ENCODE measurements at regions not wholly inside any gene's neighbourhood (a gene's known extent, or its start where the extent isn't known, plus 50 kb on each side); places are given as distances from the start of the nearest gene placed in this dataset.

DNA sequence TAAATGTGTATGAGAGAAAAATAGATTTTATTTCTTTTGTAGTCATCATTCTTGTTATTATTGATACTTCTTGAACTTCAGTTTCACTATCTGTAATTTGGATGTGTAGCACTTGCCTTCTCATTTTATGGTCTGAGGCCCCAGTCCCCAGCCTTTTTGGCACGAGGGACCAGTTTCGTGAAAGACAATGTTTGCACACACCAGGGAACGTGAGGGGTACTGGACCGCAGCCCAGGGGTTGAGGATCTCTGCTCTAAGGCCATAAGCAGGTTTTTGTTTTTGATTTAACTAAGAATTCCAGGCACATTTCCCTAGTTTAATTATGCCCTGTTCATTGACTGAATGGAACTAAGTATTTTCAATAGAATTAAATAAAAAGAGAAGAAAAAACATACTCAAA is 261.5 kb downstream of the BMP2 start:
- DNase-seq (ENCODE audit: low read depth in 2 of 3, low spot score in 2 of 3), result no peak

DNA sequence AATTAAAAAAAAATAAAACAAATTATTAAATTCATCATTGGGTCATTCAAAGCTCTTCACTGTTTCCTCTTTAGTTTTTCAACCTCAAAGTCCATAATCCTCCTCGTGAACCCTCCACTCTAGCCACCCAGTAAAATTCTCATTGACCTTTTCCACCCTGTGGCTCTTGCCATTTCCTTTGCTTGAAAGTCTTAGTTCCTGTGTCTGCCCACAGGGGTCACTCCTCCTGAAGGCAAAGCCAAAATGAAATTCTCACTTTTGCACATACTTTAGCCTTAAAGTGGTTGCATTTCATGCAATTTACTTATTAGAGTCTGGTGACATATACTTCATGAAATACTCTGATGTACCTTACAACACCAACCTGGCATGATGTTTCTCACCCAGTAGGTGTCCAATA is 263.7 kb downstream of the BMP2 start:
- DNase-seq (ENCODE audit: low read depth in 2 of 3, low spot score in 2 of 3), result no peak

DNA sequence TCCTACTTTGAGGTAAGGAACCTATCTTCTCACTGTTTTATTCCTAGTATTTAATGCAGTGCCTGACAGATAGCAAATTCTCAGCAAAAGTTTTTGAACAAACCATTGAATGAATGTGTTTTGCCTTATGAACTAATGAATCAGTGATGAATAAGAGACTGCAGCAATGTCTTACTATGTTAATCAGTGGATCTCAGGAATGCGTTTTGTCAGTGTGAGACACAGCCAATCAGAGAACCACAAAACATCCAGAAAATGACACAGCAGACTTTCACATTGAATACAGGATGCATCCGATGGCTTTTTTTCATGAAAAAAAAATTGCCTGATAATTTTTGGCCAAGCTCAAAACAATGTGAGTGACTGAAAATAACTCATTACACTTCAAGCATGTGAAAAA is 270.5 kb downstream of the BMP2 start:
- no peak for DNase-seq (ENCODE audit: low read depth in 2 of 3, low spot score in 2 of 3)

DNA sequence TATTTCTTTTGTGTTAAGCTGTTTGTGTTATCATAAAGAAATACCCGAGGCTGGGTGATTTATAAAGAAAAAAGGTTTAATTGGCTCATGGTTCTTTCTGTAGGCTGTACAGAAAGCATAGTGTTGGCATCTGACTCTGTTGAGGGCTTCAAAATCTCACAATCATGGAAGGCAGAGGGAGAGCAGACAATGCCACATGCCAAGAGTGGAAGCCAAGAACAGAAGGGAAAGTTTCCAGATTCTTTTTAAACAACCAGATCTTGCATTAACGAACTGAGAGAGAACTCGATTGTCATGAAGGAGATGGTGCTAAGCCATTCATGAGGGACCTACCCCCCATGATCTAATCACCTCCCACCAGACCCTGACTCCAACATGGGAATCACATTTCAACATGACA is 290.1 kb downstream of the BMP2 start:
- no peak for DNase-seq (ENCODE audit: low read depth in 2 of 3, low spot score in 2 of 3)

DNA sequence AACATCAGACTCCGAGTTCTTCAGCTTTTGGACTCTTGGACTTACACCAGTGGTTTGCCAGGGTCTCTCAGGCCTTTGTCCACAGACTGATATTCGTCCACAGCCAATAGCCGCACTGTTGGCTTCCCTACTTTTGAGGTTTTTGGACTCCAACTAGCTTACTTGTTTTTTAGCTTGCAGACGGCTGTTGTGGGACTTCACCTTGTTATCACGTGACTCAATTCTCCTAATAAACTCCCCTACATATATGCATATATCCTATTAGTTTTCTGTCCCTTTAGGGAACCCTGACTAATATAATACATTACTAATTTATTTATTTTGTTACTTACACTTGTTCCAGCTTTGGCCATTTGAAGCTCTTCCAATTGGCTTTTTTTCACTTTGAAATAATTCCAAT is 311.3 kb downstream of the BMP2 start:
- no peak for DNase-seq (ENCODE audit: low read depth in 2 of 3, low spot score in 2 of 3)

DNA sequence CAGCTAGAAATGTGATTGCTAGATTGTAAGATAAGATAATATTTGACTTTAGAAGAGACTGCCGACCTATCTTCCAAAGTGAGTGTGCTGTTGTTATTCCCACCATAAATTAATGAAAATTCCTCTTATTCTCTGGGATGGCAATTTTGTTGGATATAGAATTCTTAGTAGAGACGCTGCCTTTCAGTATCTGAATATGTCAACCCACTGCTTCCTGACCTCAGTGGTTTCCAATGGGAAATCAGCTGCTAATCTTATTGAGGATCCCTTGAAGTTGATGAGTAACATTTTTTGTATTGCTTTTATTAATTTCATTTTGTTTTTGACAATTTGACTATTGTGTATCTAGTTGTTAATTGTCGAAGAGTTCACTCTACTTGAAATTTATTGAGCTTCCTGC is 313.0 kb downstream of the BMP2 start:
- DNase-seq (ENCODE audit: low read depth in 2 of 3, low spot score in 2 of 3), result no peak

DNA sequence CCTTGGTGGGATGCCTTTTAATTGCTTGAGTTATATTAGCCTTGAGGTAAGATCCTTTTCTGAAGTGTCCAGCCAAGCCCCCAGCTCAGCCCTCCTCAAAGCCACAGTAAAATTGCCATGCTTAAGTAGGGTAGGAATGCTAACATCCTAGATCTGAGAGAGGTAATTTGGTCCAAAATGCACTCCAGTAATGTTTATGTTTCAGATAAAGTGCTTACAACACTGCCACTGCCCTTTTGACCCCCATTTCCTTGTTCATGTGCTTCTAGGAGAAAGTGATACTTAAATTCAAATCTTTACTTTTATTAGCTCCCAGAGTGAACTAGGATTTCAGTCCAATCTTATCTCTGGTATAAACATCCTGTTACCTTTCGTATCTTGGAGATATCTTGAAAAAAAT is 318.0 kb downstream of the BMP2 start:
- DNase-seq (ENCODE audit: low read depth in 2 of 3, low spot score in 2 of 3), result no peak

DNA sequence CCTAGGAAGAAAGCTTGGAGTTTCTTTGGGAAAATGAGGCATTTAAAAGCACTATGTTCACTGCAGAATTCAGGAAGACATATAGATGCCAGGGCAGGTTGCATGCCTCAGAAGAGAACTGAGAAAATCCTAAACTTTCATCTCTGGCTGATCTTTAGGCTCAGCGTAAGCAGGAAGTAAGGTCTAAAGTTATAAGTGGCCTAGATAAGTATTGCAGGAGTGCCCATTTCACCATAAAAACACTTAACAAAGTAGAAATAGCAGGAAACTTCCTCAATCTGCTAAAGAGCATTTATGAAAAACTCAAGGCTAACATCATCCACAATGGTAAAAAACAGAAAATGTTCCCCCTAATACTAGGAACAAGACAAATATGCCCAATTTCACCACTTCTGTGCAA is 320.3 kb downstream of the BMP2 start:
- DNase-seq (ENCODE audit: low read depth in 2 of 3, low spot score in 2 of 3), result no peak

DNA sequence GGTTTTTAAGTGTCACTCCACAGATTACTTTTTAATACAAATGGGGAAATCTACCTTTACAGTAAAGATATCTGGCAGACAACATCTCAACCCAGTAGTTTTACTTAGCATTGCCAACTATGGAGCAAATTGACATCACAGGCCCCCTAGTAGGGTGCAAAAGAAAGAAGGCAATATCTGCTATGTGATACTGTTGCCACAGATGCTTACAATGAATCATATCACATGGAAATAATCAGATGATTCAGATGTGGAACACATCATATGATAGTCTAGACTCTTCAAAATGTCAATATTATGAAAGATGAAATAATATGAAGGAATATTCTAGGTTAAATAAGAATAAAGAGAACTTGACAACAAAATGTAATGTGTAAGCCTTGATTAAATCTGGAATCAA is 322.5 kb downstream of the BMP2 start:
- DNase-seq (ENCODE audit: low read depth in 2 of 3, low spot score in 2 of 3), result no peak

DNA sequence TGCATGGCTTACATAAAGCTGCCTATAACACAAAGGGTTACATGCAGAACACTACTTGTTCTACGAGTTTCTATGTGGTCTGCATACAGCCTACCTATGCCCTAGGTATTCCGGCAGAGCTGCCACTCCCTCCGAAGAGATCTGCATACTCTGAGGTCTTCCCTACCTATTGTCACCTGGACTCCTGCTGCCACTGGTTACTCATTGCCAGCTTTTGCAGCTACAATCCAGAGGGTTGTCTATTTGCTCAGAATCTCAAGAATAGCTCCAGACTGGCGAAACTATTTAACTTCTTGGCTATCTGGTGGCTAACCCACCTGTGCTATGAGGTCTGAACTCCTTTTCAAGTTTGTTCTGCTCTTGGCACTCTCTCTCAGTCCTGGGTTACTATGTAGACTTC is 323.3 kb downstream of the BMP2 start:
- DNase-seq (ENCODE audit: low read depth in 2 of 3, low spot score in 2 of 3), result no peak

DNA sequence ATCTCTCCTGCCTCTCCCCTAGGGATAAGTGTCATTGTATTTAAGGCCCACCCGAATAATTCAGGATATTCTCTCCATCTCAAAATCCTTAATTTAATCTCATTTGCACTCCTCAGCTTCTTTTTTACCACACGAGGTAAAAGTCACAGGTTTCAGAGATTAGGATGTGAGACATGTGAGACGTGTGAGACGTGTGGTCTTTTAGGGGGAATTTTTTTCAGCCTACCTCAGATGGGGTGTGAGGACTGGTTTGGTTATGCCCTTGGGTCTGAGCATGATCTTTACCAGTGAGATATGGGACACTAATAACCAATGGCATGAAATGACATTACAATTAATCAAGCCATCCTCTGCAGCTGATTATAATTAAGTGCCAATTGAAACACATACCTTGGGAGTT is 324.2 kb downstream of the BMP2 start:
- DNase-seq (ENCODE audit: low read depth in 2 of 3, low spot score in 2 of 3), result no peak

DNA sequence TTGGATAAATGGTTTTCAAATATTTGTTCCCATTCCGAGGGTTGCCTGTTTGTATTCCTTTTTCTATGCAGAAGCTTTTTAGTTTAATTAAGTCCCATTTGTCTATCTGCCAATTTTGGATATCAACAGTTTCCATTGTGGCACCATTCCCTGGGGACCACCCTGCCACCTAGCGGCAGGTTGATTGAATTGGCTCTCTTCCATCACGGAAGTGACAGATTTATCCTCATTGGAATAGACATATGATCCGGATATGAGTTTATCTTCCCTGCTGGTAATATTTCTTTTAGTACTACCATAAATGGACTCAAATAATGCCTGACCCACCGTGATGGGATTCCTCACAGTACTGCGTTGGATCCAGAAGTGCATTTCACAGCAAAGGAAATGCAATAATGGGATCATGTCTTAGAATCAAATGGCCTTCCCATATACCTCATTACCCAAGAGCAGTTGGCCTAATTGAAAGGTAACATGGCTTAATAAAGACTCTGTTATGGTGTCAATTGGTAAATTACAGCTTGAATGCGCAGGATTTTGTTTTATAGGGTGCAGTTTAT is 327.0 kb downstream of the BMP2 start:
- DNase-seq (ENCODE audit: low read depth in 2 of 3, low spot score in 2 of 3), result peak in 2 of 3 donors; percentile 23 to 67

DNA sequence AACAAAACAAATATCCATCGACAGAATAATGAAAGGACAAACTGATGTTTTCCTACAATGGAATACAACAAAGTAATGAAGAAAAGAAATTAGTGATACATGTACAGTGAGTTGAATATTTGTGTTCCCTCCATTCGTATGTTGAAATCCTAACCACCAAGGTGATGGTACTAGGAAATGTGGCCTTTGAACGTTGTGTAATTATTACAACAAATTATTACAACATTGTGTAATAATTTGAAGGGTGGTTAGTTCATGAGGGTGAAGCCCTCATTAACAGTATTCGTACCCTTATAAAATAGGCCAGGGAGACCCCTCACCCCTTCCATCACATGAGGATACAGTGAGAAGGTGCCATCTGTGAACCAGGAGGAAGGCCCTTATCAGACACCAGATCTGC is 339.4 kb downstream of the BMP2 start:
- DNase-seq (ENCODE audit: low read depth in 2 of 3, low spot score in 2 of 3), result no peak

DNA sequence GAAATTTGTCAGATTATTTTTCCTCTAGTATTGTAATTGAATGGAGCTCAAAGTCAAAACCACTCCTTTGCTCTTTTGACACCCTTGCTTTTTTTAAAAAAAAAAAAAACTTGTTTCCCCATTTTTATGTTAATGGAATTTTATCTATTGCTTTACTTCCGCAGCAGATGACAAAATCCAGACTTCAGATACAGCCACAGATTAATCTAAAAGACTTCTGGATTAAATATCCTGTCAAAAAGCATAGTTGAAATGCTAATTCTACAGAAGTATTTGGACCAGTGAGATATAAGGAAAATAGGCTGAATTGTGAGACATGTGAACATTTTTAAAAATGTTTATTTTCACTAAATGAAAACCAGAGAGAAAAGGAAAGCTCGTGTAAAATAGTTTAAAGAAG is 341.4 kb downstream of the BMP2 start:
- no peak for DNase-seq (ENCODE audit: low read depth in 2 of 3, low spot score in 2 of 3)

DNA sequence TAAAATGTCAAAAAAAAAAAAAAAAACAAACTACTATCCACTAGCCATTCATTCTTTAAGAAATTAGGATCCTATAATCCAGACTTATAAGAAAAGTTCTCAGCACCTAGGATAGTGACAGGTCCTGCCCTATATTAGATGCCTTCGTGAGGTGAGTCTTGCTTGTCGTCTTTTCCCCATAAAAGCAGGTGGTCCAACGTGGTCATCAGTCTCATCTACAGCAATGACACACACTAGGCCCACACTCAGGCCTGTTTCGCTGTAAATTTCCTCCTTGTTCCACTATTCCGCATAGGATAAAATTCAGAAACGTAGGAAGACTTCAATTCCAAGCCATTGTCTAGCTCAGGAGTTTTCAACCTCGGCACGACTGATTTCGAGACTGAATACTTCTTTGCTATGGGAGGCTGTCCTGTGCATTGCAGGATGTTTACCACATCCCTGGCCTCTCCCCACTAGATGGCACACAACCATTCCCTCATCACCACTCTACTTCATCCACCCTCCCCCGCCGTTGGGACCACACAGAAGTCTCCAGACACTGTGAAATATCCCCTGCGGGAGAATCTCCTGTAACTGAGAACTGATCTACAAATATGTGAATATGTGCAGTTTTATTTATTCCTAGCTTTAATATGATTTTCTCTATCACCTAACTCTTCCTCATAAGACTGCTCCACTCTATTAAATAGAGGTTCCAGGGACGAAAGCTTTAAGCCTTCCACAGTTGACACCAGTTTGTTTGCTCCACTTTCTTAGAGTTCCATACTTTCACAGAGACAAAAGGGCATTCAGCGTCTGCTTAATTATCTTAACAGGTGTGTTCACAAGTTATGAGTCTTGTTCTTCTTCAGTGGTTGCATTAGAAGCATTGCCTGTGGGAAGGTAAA is 346.3 kb downstream of the BMP2 start:
- peak in 2 of 3 donors; percentile 16 to 41 for DNase-seq (ENCODE audit: low read depth in 2 of 3, low spot score in 2 of 3)

DNA sequence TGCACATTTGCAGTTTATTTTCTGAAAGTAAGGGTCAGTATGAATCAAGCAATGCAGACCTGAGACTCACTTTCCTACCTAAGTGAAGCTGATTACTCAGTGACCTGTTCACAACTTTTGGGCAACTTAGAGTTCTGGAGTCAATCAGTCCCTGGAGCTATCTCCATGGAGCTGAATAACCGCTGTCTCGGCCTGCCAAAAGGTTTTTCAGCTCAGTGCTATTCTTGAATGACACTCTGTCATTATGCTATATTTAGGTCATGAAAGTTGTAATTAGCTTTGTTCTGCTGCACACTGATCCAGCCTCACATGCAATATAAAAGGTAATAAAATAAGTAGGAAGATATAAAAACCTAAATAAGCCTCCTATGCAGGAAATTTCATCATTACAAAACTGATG is 356.0 kb downstream of the BMP2 start:
- DNase-seq (ENCODE audit: low read depth in 2 of 3, low spot score in 2 of 3), result no peak

DNA sequence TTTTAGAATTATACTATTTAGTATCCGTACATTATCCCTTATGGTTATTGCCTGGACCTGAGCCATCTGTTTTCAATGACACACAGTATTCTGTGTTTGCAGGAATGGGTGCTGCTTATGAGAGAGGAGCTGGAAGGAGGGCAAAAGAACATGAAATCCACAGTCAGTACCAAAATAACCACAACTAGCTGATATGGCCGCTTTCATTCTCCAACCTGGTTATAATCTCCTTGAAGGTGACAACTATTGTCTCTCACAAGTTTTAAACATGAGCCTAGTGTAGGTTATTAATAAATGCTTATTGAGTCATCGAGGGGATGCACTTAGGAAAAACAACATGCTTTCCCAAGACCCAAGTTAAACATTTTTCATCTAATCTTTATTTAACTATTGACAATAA is 356.6 kb downstream of the BMP2 start:
- DNase-seq (ENCODE audit: low read depth in 2 of 3, low spot score in 2 of 3), result no peak

DNA sequence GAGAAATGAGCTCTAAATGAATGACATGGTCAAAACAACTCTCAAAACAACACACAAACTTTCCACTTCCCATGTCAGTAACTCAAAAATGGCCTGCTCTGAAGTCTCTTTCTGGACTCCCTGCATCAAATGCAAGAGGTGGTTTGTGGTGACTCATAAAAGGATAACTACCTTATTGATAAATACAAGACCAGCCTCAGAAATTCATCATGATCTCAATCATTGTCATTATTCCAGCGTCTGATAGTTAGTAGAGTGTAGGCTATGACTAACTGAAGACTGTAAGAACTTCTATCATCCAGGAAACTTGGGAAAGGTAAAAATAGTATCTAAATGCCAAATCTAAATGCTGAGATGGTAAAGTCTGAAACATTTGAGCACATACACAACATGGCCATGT is 369.4 kb downstream of the BMP2 start:
- DNase-seq (ENCODE audit: low read depth in 2 of 3, low spot score in 2 of 3), result no peak

DNA sequence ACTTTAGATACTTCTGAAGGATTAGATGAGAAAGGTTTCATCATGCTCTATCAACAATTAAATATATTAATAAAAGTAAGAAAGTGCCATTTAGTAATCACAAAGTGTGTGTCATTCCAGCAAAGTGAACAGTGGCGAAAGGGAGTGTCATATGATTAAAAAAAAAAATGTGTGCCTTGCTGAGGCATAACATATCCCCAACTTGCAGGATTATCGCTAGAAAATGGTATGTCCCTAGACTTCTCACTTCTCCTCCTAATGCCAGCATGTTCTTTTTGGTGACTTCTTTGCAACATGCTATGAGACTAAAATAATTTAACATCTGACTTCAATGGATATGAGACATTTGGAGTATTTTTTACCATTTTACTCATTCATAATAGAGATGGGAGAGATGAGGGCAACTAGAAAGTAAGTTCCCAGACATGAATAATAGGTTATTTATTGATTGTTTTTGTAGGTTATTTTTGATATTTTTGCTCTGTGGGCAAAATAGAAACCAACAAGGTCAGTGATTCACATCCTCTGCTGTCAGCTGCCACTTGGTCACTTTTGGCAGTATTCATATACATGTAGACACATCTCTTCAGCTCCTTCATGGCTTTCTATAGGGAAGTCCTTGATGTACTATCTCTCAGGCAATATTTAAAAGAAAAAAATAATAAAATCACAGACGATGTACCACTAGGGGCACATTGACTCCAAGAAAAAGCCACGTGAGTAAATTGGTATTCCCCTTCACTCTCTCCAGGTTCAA is 370.1 kb downstream of the BMP2 start:
- no peak for DNase-seq (ENCODE audit: low read depth in 2 of 3, low spot score in 2 of 3)

DNA sequence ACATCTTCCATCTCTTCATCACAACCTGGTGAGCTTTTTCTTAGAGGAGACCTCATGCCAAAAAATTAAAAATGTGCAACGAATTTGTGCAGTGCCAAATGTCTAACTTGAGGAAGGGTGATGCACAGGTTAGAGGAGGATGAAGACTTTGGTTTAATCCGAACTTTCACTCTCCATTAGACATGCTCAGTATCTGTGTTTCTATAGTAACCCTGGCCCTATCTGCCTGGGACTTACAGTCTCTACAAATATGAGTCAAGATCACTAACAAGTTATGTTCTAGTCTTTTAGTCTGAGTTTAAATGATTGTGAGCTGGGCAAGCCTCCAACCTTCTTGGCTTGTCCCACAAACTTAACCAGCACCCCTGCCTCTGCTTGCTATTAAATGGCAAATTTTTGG is 377.0 kb downstream of the BMP2 start:
- no peak for DNase-seq (ENCODE audit: low read depth in 2 of 3, low spot score in 2 of 3)

DNA sequence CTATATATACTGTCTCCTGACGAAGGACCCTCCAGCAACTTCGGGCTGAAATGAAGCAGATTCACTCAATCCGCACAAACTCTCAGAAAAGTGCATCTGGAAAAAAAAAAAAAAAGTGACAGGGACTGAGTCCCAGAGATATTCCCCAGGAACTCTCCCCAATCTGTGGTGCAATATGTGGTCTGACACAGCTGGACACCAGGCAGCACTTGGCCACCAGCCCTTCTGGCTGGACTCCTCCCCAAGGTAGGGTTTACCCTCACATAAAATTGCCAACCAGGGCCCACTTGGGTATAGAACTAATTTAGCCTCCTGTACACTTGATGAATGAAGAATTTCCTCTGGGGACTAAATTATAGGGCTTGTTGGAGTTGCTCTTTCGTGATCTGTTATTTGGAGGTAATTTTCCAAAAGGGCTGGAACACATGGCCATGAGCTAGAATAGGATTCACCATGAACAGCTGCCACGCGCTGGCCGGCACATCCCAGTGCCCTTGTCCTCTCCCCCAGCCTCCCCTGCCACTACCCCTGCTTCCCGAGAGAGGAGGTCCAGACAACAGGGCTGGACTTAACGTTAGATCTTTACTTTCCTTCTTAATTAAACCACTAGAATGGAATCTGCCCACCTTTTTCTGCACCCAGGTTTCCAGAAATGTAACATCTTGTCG is 379.2 kb downstream of the BMP2 start:
- DNase-seq (ENCODE audit: low read depth in 2 of 3, low spot score in 2 of 3), result no peak
